Activated CD8-positive, alpha-beta memory T cell treated with anti-CD3 and anti-CD28 coated beads, Interleukin-2, amount 50 U/mL, for 24 hours (primary cell): ENCODE measurements at regions not wholly inside any gene's neighbourhood (a gene's known extent, or its start where the extent isn't known, plus 50 kb on each side); places are given as distances from the start of the nearest gene placed in this dataset.

Experiments
- DNase-seq: peaks from one replicate; pipeline ENCODE4 v3.0.0-alpha.2; 2020; ENCODE audit errors: extremely low read depth

- DNase-seq = no peak
These were observed 243.4 kb upstream of the KCNG1 start for GRCh38 chr20:51266353-51266752.

- no peak for DNase-seq
These were observed 242.5 kb upstream of the KCNG1 start for GRCh38 chr20:51265361-51265760.

GRCh38 chr20:51262240-51262639 is 239.3 kb upstream of the KCNG1 start:
- DNase-seq = no peak

GRCh38 chr20:51259455-51259854 is 236.5 kb upstream of the KCNG1 start:
- DNase-seq = no peak

- DNase-seq = no peak
These were observed 235.8 kb upstream of the KCNG1 start for GRCh38 chr20:51258582-51259165.

GRCh38 chr20:51255417-51255816 is 232.5 kb upstream of the KCNG1 start:
- no peak for DNase-seq

GRCh38 chr20:51253280-51253679 is 230.4 kb upstream of the KCNG1 start:
- no peak for DNase-seq

- no peak for DNase-seq
These were observed 226.9 kb upstream of the KCNG1 start for GRCh38 chr20:51249781-51250180.

GRCh38 chr20:51249215-51249614 is 226.3 kb upstream of the KCNG1 start:
- DNase-seq = no peak

GRCh38 chr20:51244466-51244865 is 221.6 kb upstream of the KCNG1 start:
- no peak for DNase-seq

- no peak for DNase-seq
These were observed 215.9 kb upstream of the KCNG1 start for GRCh38 chr20:51238675-51239305.

GRCh38 chr20:51237791-51238190 is 214.9 kb upstream of the KCNG1 start:
- no peak for DNase-seq

GRCh38 chr20:51237278-51237677 is 214.4 kb upstream of the KCNG1 start:
- no peak for DNase-seq

- DNase-seq = no peak
These were observed 213.5 kb upstream of the KCNG1 start for GRCh38 chr20:51236421-51236820.

- no peak for DNase-seq
These were observed 210.4 kb upstream of the KCNG1 start for GRCh38 chr20:51233345-51233744.

- DNase-seq = no peak
These were observed 207.8 kb upstream of the KCNG1 start for GRCh38 chr20:51230727-51231126.

GRCh38 chr20:51228763-51229162 is 205.9 kb upstream of the KCNG1 start:
- DNase-seq = no peak

- no peak for DNase-seq
These were observed 204.8 kb upstream of the KCNG1 start for GRCh38 chr20:51227744-51228143.

- DNase-seq = no peak
These were observed 200.3 kb upstream of the KCNG1 start for GRCh38 chr20:51223183-51223720.

- DNase-seq = no peak
These were observed 199.0 kb upstream of the KCNG1 start for GRCh38 chr20:51221791-51222408.

GRCh38 chr20:51221103-51221502 is 198.2 kb upstream of the KCNG1 start:
- no peak for DNase-seq

- DNase-seq = no peak
These were observed 197.4 kb upstream of the KCNG1 start for GRCh38 chr20:51220293-51220706.

GRCh38 chr20:51219544-51219943 is 196.6 kb upstream of the KCNG1 start:
- no peak for DNase-seq
